ENCODE measurements at regions not wholly inside any gene's neighbourhood (a gene's known extent, or its start where the extent isn't known, plus 50 kb on each side); places are given as distances from the start of the nearest gene placed in this dataset.

GRCh38 chr5:104739503-104739902 is 1176.9 kb upstream of the NUDT12 start:
- DNase-seq (ENCODE audit: low spot score) = no peak

GRCh38 chr5:104736073-104736472 is 1173.5 kb upstream of the NUDT12 start:
- no peak for DNase-seq (ENCODE audit: low spot score)

- DNase-seq (ENCODE audit: low spot score) = no peak
Observed at GRCh38 chr5:104734046-104734445, 1171.5 kb upstream of the NUDT12 start.

- no peak for DNase-seq (ENCODE audit: low spot score)
Observed at GRCh38 chr5:104733063-104733669, 1170.6 kb upstream of the NUDT12 start.

- DNase-seq (ENCODE audit: low spot score) = no peak
Observed at GRCh38 chr5:104731331-104731730, 1168.7 kb upstream of the NUDT12 start.

- peak; percentile 2 for DNase-seq (ENCODE audit: low spot score)
Observed at GRCh38 chr5:104708027-104708426, 1145.4 kb upstream of the NUDT12 start.

- DNase-seq (ENCODE audit: low spot score) = no peak
Observed at GRCh38 chr5:104706600-104706999, 1144.0 kb upstream of the NUDT12 start.

GRCh38 chr5:104702212-104702611 is 1139.6 kb upstream of the NUDT12 start:
- no peak for DNase-seq (ENCODE audit: low spot score)

GRCh38 chr5:104699438-104699837 is 1136.8 kb upstream of the NUDT12 start:
- DNase-seq (ENCODE audit: low spot score) = no peak

- no peak for DNase-seq (ENCODE audit: low spot score)
Observed at GRCh38 chr5:104661256-104661655, 1098.7 kb upstream of the NUDT12 start.

GRCh38 chr5:104659497-104659896 is 1096.9 kb upstream of the NUDT12 start:
- no peak for DNase-seq (ENCODE audit: low spot score)

- DNase-seq (ENCODE audit: low spot score) = no peak
Observed at GRCh38 chr5:104652271-104652861, 1089.8 kb upstream of the NUDT12 start.

GRCh38 chr5:104650313-104651055 is 1087.9 kb upstream of the NUDT12 start:
- no peak for DNase-seq (ENCODE audit: low spot score)

- DNase-seq (ENCODE audit: low spot score) = no peak
Observed at GRCh38 chr5:104646416-104646815, 1083.8 kb upstream of the NUDT12 start.

- no peak for DNase-seq (ENCODE audit: low spot score)
Observed at GRCh38 chr5:104643320-104643719, 1080.7 kb upstream of the NUDT12 start.

- DNase-seq (ENCODE audit: low spot score) = no peak
Observed at GRCh38 chr5:104635227-104635626, 1072.6 kb upstream of the NUDT12 start.

- no peak for DNase-seq (ENCODE audit: low spot score)
Observed at GRCh38 chr5:104628911-104629310, 1066.3 kb upstream of the NUDT12 start.

GRCh38 chr5:104626122-104626521 is 1063.5 kb upstream of the NUDT12 start:
- no peak for DNase-seq (ENCODE audit: low spot score)

- no peak for DNase-seq (ENCODE audit: low spot score)
Observed at GRCh38 chr5:104612005-104612404, 1049.4 kb upstream of the NUDT12 start.

- peak; percentile 2 for DNase-seq (ENCODE audit: low spot score)
Observed at GRCh38 chr5:104611135-104611767, 1048.7 kb upstream of the NUDT12 start.

GRCh38 chr5:104606258-104606829 is 1043.8 kb upstream of the NUDT12 start:
- no peak for DNase-seq (ENCODE audit: low spot score)

- DNase-seq (ENCODE audit: low spot score) = no peak
Observed at GRCh38 chr5:104599726-104600125, 1037.1 kb upstream of the NUDT12 start.

- no peak for DNase-seq (ENCODE audit: low spot score)
Observed at GRCh38 chr5:104598285-104598684, 1035.7 kb upstream of the NUDT12 start.
